NB4 (cell line): ENCODE measurements at regions not wholly inside any gene's neighbourhood (a gene's known extent, or its start where the extent isn't known, plus 50 kb on each side); places are given as distances from the start of the nearest gene placed in this dataset.

Experiments
- MYC ChIP-seq: IDR thresholded peaks from 2 replicates; pipeline ENCODE4 v1.6.1; 2011; ENCODE audit warnings: low read depth, low read length
- POLR2A ChIP-seq: IDR thresholded peaks from 2 replicates; pipeline ENCODE4 v1.6.1; 2011; ENCODE audit warnings: mild to moderate bottlenecking; ENCODE audit not compliant: insufficient read length; ENCODE audit errors: extremely low read depth
- TF ChIP-seq, protein P1 (sequence below): IDR thresholded peaks from one replicate; pipeline ENCODE4 v1.5.1; 2012; ENCODE audit warnings: low read depth, low read length
- TF ChIP-seq, protein P2 (sequence below): IDR thresholded peaks from 2 replicates; pipeline ENCODE4 v1.6.1; 2011; ENCODE audit warnings: low read depth, low read length

GRCh38 chr3:4232798-4233197, 70.4 kb upstream of the SETMAR start:
- TF ChIP-seq POLR2A (no peak), MYC (no peak)
- TF ChIP-seq, protein P1, sequence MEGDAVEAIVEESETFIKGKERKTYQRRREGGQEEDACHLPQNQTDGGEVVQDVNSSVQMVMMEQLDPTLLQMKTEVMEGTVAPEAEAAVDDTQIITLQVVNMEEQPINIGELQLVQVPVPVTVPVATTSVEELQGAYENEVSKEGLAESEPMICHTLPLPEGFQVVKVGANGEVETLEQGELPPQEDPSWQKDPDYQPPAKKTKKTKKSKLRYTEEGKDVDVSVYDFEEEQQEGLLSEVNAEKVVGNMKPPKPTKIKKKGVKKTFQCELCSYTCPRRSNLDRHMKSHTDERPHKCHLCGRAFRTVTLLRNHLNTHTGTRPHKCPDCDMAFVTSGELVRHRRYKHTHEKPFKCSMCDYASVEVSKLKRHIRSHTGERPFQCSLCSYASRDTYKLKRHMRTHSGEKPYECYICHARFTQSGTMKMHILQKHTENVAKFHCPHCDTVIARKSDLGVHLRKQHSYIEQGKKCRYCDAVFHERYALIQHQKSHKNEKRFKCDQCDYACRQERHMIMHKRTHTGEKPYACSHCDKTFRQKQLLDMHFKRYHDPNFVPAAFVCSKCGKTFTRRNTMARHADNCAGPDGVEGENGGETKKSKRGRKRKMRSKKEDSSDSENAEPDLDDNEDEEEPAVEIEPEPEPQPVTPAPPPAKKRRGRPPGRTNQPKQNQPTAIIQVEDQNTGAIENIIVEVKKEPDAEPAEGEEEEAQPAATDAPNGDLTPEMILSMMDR = no peak
- TF ChIP-seq, protein P2, sequence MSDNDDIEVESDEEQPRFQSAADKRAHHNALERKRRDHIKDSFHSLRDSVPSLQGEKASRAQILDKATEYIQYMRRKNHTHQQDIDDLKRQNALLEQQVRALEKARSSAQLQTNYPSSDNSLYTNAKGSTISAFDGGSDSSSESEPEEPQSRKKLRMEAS = no peak
